H1 (cell line): ENCODE measurements at regions not wholly inside any gene's neighbourhood (a gene's known extent, or its start where the extent isn't known, plus 50 kb on each side); places are given as distances from the start of the nearest gene placed in this dataset.

Experiments used
- CTCF ChIA-PET: fragments of 300-600 bp; sonication (Branson Sonifier 250); formaldehyde crosslinking; loops from one replicate; lab custom pipeline; 2021; ENCODE audit not compliant: partially characterized antibody; lab: Charles Lee
- POLR2A ChIA-PET: fragments of 300-600 bp; sonication (Branson Sonifier 250); formaldehyde crosslinking; loops from one replicate; lab custom pipeline; 2021; ENCODE audit warnings: inconsistent platforms; ENCODE audit not compliant: partially characterized antibody; lab: Charles Lee
- DNase-seq, 2 experiments: peaks; one replicate each; pipeline versions ENCODE4 v3.0.0 to v3.0.0-alpha.2; 2010 to 2022; ENCODE audit warnings: low spot score in 2 of 2, low read depth in 1 of 2, mixed read lengths in 1 of 2
- FAIRE-seq: peaks from 2 replicates; lab custom pipeline; 2011; peaks lifted over from hg19 to GRCh38; lab: Jason Lieb, UNC
- H2AFZ ChIP-seq: 2 replicates; pipeline ENCODE4 v1.8.1; 2012; ENCODE audit warnings: low read length, inconsistent platforms
- H2AK5ac ChIP-seq: 2 replicates; pipeline ENCODE4 v1.6.1; 2013; ENCODE audit warnings: low read depth, low read length
- H2BK120ac ChIP-seq: replicated peaks from 2 replicates; pipeline ENCODE3; 2013; ENCODE audit warnings: low read depth, low read length, inconsistent platforms
- H2BK12ac ChIP-seq: 2 replicates; pipeline ENCODE4 v1.6.1; 2013; ENCODE audit warnings: low read depth, low read length
- H2BK15ac ChIP-seq: 2 replicates; pipeline ENCODE4 v1.6.1; 2013; ENCODE audit warnings: low read length
- H2BK20ac ChIP-seq: 2 replicates; pipeline ENCODE4 v1.6.1; 2013; ENCODE audit warnings: low read length
- H2BK5ac ChIP-seq: 2 replicates; pipeline ENCODE4 v1.6.1; 2013; ENCODE audit warnings: low read depth, low read length
- H3K14ac ChIP-seq: 2 replicates; pipeline ENCODE4 v1.6.1; 2013; ENCODE audit warnings: inconsistent platforms; ENCODE audit not compliant: insufficient read length
- H3K18ac ChIP-seq: 2 replicates; pipeline ENCODE4 v1.6.1; 2013; ENCODE audit warnings: low read length; ENCODE audit errors: extremely low read depth
- H3K23ac ChIP-seq: 2 replicates; pipeline ENCODE4 v1.6.1; 2013; ENCODE audit warnings: inconsistent platforms; ENCODE audit not compliant: insufficient read length
- H3K23me2 ChIP-seq: 2 replicates; pipeline ENCODE4 v1.6.1; 2013; ENCODE audit warnings: low read depth, low read length
- H3K27ac ChIP-seq: 2 replicates; pipeline ENCODE4 v1.6.1; 2011; ENCODE audit warnings: low read depth, low read length, inconsistent platforms
- H3K27me3 ChIP-seq, 4 experiments: replicated peaks in 1 of 4; 1 replicate in 1 of 4; 2 replicates in 3 of 4; pipeline versions ENCODE4 v1.6.1 to v1.8.1; 2011 to 2013; ENCODE audit warnings: low read length in 3 of 4, mild to moderate bottlenecking in 3 of 4, inconsistent platforms in 2 of 4, mixed read lengths in 2 of 4, moderate library complexity in 1 of 4; ENCODE audit not compliant: control insufficient read depth in 3 of 4, insufficient read depth in 3 of 4; ENCODE audit errors: extremely low read depth in 1 of 4
- H3K36me3 ChIP-seq, 4 experiments: 2 replicates each; pipeline versions ENCODE4 v1.6.1 to v1.8.1; 2011 to 2013; ENCODE audit warnings: mild to moderate bottlenecking in 4 of 4, low read length in 3 of 4, moderate library complexity in 2 of 4, control low read depth in 1 of 4, inconsistent platforms in 1 of 4; ENCODE audit not compliant: insufficient read depth in 4 of 4, control insufficient read depth in 2 of 4
- H3K4ac ChIP-seq: replicated peaks from 2 replicates; pipeline ENCODE3; 2013; ENCODE audit warnings: low read length, low read depth, mixed read lengths, inconsistent platforms; ENCODE audit not compliant: insufficient read length
- H3K4me1 ChIP-seq, 4 experiments: replicated peaks in 1 of 4; 1 replicate in 1 of 4; 2 replicates in 3 of 4; pipeline versions ENCODE4 v1.6.1 to v1.8.1; 2011 to 2013; ENCODE audit warnings: low read length in 3 of 4, inconsistent platforms in 2 of 4, mixed read lengths in 1 of 4; ENCODE audit not compliant: insufficient read depth in 4 of 4, control insufficient read depth in 3 of 4
- H3K4me2 ChIP-seq, 2 experiments: 2 replicates each; pipeline versions ENCODE4 v1.6.1 to v1.8.1; 2011 to 2013; ENCODE audit warnings: low read depth in 2 of 2, low read length in 2 of 2, control low read depth in 1 of 2, inconsistent platforms in 1 of 2, mild to moderate bottlenecking in 1 of 2; ENCODE audit not compliant: insufficient read depth in 1 of 2
- H3K4me3 ChIP-seq, 4 experiments: fragments of 200-600, 300-600 bp in 1 of 4; sonication (generic), shearing (Covaris generic), sonication (Bioruptor Twin) in 1 of 4; 2 replicates each; pipeline versions ENCODE4 v1.5.1 to v1.8.1; 2011 to 2016; ENCODE audit warnings: low read length in 4 of 4, low read depth in 3 of 4, control low read depth in 2 of 4, inconsistent platforms in 2 of 4, mild to moderate bottlenecking in 2 of 4, mixed read lengths in 1 of 4, moderate library complexity in 1 of 4; ENCODE audit not compliant: insufficient read depth in 2 of 4; ENCODE audit errors: extremely low read depth in 1 of 4
- H3K56ac ChIP-seq: replicated peaks from 2 replicates; pipeline ENCODE3; 2013; ENCODE audit warnings: low read depth, mild to moderate bottlenecking, mixed read lengths, low read length, inconsistent platforms; ENCODE audit not compliant: insufficient read length
- H3K79me1 ChIP-seq: 2 replicates; pipeline ENCODE4 v1.6.1; 2013; ENCODE audit warnings: low read depth, low read length, control low read depth
- H3K79me2 ChIP-seq, 2 experiments: 2 replicates each; pipeline versions ENCODE4 v1.6.1 to v1.8.1; 2012 to 2013; ENCODE audit warnings: low read length in 2 of 2, mild to moderate bottlenecking in 2 of 2, inconsistent platforms in 1 of 2; ENCODE audit not compliant: insufficient read depth in 2 of 2, control insufficient read depth in 1 of 2
- H3K9ac ChIP-seq, 4 experiments: replicated peaks in 1 of 4; 1 replicate in 1 of 4; 2 replicates in 3 of 4; pipeline versions ENCODE4 v1.6.1 to v1.8.1; 2011 to 2013; ENCODE audit warnings: low read depth in 3 of 4, low read length in 3 of 4, control low read depth in 2 of 4, mild to moderate bottlenecking in 2 of 4, moderate library complexity in 2 of 4, inconsistent platforms in 1 of 4; ENCODE audit errors: extremely low read depth in 1 of 4
- H3K9me3 ChIP-seq, 2 experiments: 2 replicates each; pipeline versions ENCODE4 v1.6.1 to v1.8.1; 2012 to 2013; ENCODE audit warnings: mild to moderate bottlenecking in 2 of 2, moderate library complexity in 2 of 2, control low read depth in 1 of 2, inconsistent platforms in 1 of 2, low read depth in 1 of 2, low read length in 1 of 2, mixed read lengths in 1 of 2; ENCODE audit not compliant: insufficient read depth in 2 of 2
- H4K20me1 ChIP-seq, 2 experiments: replicated peaks in 1 of 2; 2 replicates each; pipeline versions ENCODE3 to v1.8.1; 2011 to 2013; ENCODE audit warnings: inconsistent platforms in 2 of 2, low read length in 2 of 2, mild to moderate bottlenecking in 1 of 2; ENCODE audit not compliant: insufficient read depth in 2 of 2, control insufficient read depth in 1 of 2
- H4K5ac ChIP-seq: 2 replicates; pipeline ENCODE4 v1.6.1; 2013; ENCODE audit warnings: low read length, low read depth, mixed read lengths, inconsistent platforms; ENCODE audit not compliant: insufficient read length
- H4K8ac ChIP-seq: 2 replicates; pipeline ENCODE4 v1.8.0; 2013; ENCODE audit warnings: mild to moderate bottlenecking, moderate library complexity, low read length, inconsistent platforms; ENCODE audit not compliant: insufficient read depth; ENCODE audit errors: extremely low read depth
- H4K91ac ChIP-seq: replicated peaks from 2 replicates; pipeline ENCODE3; 2013; ENCODE audit warnings: low read length, mixed read lengths, inconsistent platforms; ENCODE audit not compliant: insufficient read length
- CEBPB ChIP-seq: IDR thresholded peaks from 2 replicates; pipeline ENCODE4 v1.6.1; 2012; ENCODE audit warnings: low read depth, low read length
- RXRA ChIP-seq: IDR thresholded peaks from 2 replicates; pipeline ENCODE4 v1.6.1; 2011; ENCODE audit warnings: low read depth, mild to moderate bottlenecking, low read length, moderate library complexity; ENCODE audit not compliant: insufficient read depth
- TEAD4 ChIP-seq: IDR thresholded peaks from 2 replicates; pipeline ENCODE4 v1.6.1; 2012; ENCODE audit warnings: low read depth, low read length, inconsistent platforms, mixed read lengths
- USF2 ChIP-seq: IDR thresholded peaks from 2 replicates; pipeline ENCODE4 v1.6.1; 2011; ENCODE audit warnings: low read length, improper control_type of control experiment
- WGBS, 2 experiments: shearing (Covaris generic) in 1 of 2; methylation state at CpG; one replicate each; pipeline versions ENCODE4 v1.1.6 to v1.1.7; 2013 to 2015; ENCODE audit warnings: low lambda C conversion rate in 2 of 2, mixed read lengths in 2 of 2, inconsistent platforms in 1 of 2, low coverage in 1 of 2, missing lambda C conversion rate in 1 of 2; ENCODE audit not compliant: insufficient replicate concordance in 2 of 2, insufficient coverage in 1 of 2, insufficient read length in 1 of 2; ENCODE audit errors: extremely low coverage in 1 of 2, missing lambda C conversion rate in 1 of 2; 5-methylcytosine and 5-hydroxymethylcytosine counted together

- H2AK5ac ChIP-seq, result no peak overlapping the region
- no peak overlapping the region for H3K18ac ChIP-seq
- H3K4me2 ChIP-seq, result no peak overlapping the region
- H2BK15ac ChIP-seq, result no peak overlapping the region
- no peak overlapping the region for H3K56ac ChIP-seq
- DNase-seq (no peak), FAIRE-seq (no peak)
- H2AFZ ChIP-seq, result no peak overlapping the region
- H3K23ac ChIP-seq, result no peak overlapping the region
- H4K91ac ChIP-seq, result no peak overlapping the region
- no peaks in the 10 kb centered on the region for H3K36me3 ChIP-seq
- H3K4ac ChIP-seq, result no peak overlapping the region
- no peak overlapping the region for H2BK20ac ChIP-seq
- no peak overlapping the region for H4K8ac ChIP-seq
- H3K27ac ChIP-seq, result no peak overlapping the region
- H4K5ac ChIP-seq, result no peak overlapping the region
- H3K79me2 ChIP-seq, result no peaks in the 10 kb centered on the region
- 0 out of 2 replicates have a peak, but pooled peaks have one; percentile 14 for TF ChIP-seq TEAD4
- TF ChIP-seq CEBPB, result no peak
- TF ChIP-seq RXRA, result no peak
- no peak for TF ChIP-seq USF2
- peaks cover 0 to 3% (median 0%) of the 10 kb centered on the region in 4 experiments; a peak in 3 of 7 replicates for H3K4me1 ChIP-seq
- H3K27me3 ChIP-seq, result no peaks in the 10 kb centered on the region
- POLR2A ChIA-PET, result no interaction called here
- CTCF ChIA-PET, result interaction anchor here (1.2 kb wide), 1 partner anchor 241 kb away, joined by 6 read pairs; no protein-coding TSS in a partner anchor
- peaks cover 6 to 7% of the 10 kb centered on the region in 2 experiments; a peak in 3 of 4 replicates for H3K9me3 ChIP-seq
- no peak overlapping the region for H2BK5ac ChIP-seq
- no peak overlapping the region for H2BK120ac ChIP-seq
- H3K79me1 ChIP-seq, result no peaks in the 10 kb centered on the region
- H3K14ac ChIP-seq, result no peak overlapping the region
- no peak overlapping the region for H3K9ac ChIP-seq
- no peak overlapping the region for H2BK12ac ChIP-seq
- 77% methylated on average over 4 of the region's 4 CpGs; no CpG with 5 or more reads in 1 of the 2 experiments for WGBS, 2 experiments
- H3K4me3 ChIP-seq, result no peak overlapping the region
- H3K23me2 ChIP-seq, result no peaks in the 10 kb centered on the region
- no peaks in the 10 kb centered on the region for H4K20me1 ChIP-seq
Observed at GRCh38 chr10:125233726-125234125, 73.4 kb upstream of the CTBP2 start.
